Activated T-helper 17 cell treated with anti-CD3 and anti-CD28 coated beads, Interleukin-2, amount 50 U/mL, for 72 hours (primary cell): ENCODE measurements at regions not wholly inside any gene's neighbourhood (a gene's known extent, or its start where the extent isn't known, plus 50 kb on each side); places are given as distances from the start of the nearest gene placed in this dataset.

ENCODE experiments used
- ATAC-seq: fragments of 150-1000 bp; cut with Tn5 transposase; replicated peaks from 2 replicates; pipeline ENCODE4 v1.10.0; 2021; ENCODE audit warnings: mild to moderate bottlenecking, moderate library complexity
- H3K27ac Mint-ChIP-seq: one replicate; pipeline ENCODE4 v1.8.0; 2022; ENCODE audit warnings: mixed read lengths
- H3K27me3 Mint-ChIP-seq: one replicate; pipeline ENCODE4 v1.8.0; 2022; ENCODE audit warnings: mixed read lengths
- H3K36me3 Mint-ChIP-seq: one replicate; pipeline ENCODE4 v1.8.0; 2022; ENCODE audit warnings: low read depth, mild to moderate bottlenecking, mixed read lengths
- H3K4me1 Mint-ChIP-seq: one replicate; pipeline ENCODE4 v1.8.0; 2022; ENCODE audit warnings: mixed read lengths
- H3K4me3 Mint-ChIP-seq: one replicate; pipeline ENCODE4 v1.8.0; 2022; ENCODE audit warnings: mild to moderate bottlenecking, mixed read lengths
- H3K9me3 Mint-ChIP-seq: one replicate; pipeline ENCODE4 v1.8.0; 2022; ENCODE audit warnings: mixed read lengths

- Mint-ChIP-seq H3K4me1 (no peaks in the 10 kb centered on the region), H3K36me3 (no peaks in the 10 kb centered on the region), H3K27ac (no peak overlapping the region), H3K9me3 (peaks cover 7% of the 10 kb centered on the region), H3K27me3 (no peaks in the 10 kb centered on the region), H3K4me3 (no peak overlapping the region)
- no peak for ATAC-seq
These were observed 364.9 kb downstream of the NR2F2 start for GRCh38 chr15:96695426-96695825.

DNA sequence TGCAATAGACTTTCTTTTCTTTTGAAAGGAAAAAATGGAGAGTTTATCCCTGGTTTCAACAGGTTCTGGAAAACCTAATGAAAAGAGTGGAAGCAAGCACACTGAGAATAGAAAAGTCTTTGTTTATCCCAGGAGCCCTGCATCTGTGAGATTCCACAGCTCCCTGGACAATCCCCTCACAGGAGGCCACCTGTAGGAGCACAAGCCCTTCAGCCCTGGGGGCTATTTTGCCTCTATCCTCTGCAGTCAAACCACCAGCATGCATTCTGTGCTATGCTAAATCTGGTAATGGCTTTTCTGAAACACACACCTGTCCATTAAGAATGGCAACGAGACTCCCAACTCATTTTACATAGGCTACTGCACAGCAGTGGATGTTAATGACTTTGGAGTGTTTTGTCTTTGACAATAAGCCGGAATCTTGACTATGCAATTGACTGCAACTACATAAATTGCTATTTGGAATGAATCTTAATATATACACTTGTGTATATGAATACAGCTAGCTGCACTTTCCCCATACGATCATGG, 369.4 kb downstream of the NR2F2 start:
- no peak for ATAC-seq
- no peak overlapping the region for H3K27ac Mint-ChIP-seq
- peaks cover 3% of the 10 kb centered on the region for H3K9me3 Mint-ChIP-seq
- H3K4me3 Mint-ChIP-seq = no peak overlapping the region
- no peaks in the 10 kb centered on the region for H3K4me1 Mint-ChIP-seq
- H3K27me3 Mint-ChIP-seq = no peaks in the 10 kb centered on the region
- H3K36me3 Mint-ChIP-seq = no peaks in the 10 kb centered on the region

DNA sequence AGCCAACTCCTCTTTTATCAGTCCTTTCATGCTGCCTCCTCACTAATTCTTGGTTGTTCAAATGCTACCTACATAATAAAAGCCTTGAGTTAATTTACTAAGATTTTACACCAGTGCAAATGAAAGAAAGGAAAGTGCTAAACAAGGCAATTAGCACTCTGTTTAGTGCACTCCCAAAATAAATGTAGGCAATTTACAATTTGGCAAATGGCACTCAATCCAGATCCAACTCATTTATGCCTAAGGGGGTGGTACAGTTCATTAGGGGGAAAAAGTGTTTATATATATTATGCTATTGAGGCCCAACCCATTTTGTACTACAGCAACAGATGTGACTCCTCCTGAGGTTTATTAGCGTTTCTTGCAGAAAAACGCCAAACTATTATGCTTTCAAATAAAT, 370.1 kb downstream of the NR2F2 start:
- H3K4me1 Mint-ChIP-seq = no peaks in the 10 kb centered on the region
- no peaks in the 10 kb centered on the region for H3K9me3 Mint-ChIP-seq
- H3K4me3 Mint-ChIP-seq = no peak overlapping the region
- no peaks in the 10 kb centered on the region for H3K27me3 Mint-ChIP-seq
- no peak overlapping the region for H3K27ac Mint-ChIP-seq
- H3K36me3 Mint-ChIP-seq = no peaks in the 10 kb centered on the region
- ATAC-seq = no peak

- no peak for ATAC-seq
- H3K4me1 Mint-ChIP-seq = no peaks in the 10 kb centered on the region
- no peaks in the 10 kb centered on the region for H3K27me3 Mint-ChIP-seq
- no peak overlapping the region for H3K27ac Mint-ChIP-seq
- no peak overlapping the region for H3K4me3 Mint-ChIP-seq
- no peaks in the 10 kb centered on the region for H3K9me3 Mint-ChIP-seq
- H3K36me3 Mint-ChIP-seq = no peaks in the 10 kb centered on the region
These were observed 370.9 kb downstream of the NR2F2 start for GRCh38 chr15:96701443-96701842.

DNA sequence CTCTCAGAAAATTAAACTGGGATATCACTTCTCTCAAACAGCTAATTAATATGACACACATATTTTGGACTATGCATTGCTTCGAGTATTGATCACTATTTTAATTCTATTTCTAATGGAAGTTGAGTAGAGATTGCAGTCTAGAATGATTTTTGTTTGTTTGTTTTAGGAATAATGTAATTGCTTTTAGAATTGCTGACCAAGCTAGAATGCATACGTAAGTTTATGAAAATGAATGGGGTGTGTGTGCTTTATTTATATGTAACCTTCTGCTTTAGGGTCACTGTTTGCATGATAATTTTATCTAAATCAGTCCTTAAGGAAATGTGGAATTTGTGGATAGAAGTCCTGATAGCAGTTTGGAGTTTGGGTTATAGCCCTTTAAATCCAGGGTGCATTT, 371.4 kb downstream of the NR2F2 start:
- ATAC-seq = no peak
- Mint-ChIP-seq H3K36me3 (no peaks in the 10 kb centered on the region), H3K4me3 (no peak overlapping the region), H3K27me3 (no peaks in the 10 kb centered on the region), H3K9me3 (no peaks in the 10 kb centered on the region), H3K27ac (no peak overlapping the region), H3K4me1 (no peaks in the 10 kb centered on the region)

DNA sequence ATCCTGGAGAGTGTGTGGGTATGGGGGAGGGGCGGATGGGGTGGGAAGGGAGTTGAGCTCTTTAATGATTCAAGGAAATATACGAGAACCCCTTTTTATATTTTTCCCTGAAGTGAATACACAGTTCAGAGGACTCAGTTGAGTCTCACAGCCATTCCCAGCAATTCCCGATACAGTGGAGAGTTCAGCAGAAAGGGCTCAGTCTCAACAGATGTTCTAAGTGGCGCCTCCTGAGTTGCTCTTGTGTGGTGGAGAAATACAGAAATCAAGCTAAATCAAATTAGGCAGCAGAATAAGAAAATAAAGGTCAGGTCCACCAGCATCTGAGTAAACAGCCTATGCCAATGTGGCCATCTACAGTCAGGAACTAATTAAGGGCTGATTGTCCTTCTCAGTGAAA, 372.1 kb downstream of the NR2F2 start:
- H3K27ac Mint-ChIP-seq = no peak overlapping the region

DNA sequence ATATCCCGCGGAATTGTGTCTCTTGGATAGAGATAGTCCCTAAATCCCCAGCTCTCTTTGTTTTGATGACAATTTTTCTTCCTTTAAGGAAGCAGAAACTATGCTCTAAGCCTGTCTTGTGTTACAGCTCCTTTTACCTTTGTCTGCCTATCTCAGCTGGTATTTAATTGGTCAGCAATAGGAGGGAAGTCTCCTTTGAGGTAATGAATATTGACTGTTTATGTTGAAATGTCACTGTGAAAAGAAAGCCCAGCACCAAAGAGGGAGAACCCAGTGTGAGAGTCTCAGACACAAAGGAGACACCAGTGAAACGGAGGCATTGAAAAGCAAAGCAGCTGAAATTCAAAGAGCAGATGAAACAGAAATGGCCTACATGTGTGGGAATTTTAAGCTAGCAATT, 372.6 kb downstream of the NR2F2 start:
- Mint-ChIP-seq H3K36me3 (no peaks in the 10 kb centered on the region), H3K4me1 (no peaks in the 10 kb centered on the region), H3K9me3 (no peaks in the 10 kb centered on the region), H3K27me3 (no peaks in the 10 kb centered on the region), H3K27ac (no peak overlapping the region), H3K4me3 (no peak overlapping the region)
- ATAC-seq = no peak

More for the DNA sequence above, 372.1 kb downstream of the NR2F2 start:
- H3K36me3 Mint-ChIP-seq = no peaks in the 10 kb centered on the region
- H3K27me3 Mint-ChIP-seq = no peaks in the 10 kb centered on the region
- no peak overlapping the region for H3K4me3 Mint-ChIP-seq
- ATAC-seq = no peak
- no peaks in the 10 kb centered on the region for H3K9me3 Mint-ChIP-seq
- no peaks in the 10 kb centered on the region for H3K4me1 Mint-ChIP-seq

DNA sequence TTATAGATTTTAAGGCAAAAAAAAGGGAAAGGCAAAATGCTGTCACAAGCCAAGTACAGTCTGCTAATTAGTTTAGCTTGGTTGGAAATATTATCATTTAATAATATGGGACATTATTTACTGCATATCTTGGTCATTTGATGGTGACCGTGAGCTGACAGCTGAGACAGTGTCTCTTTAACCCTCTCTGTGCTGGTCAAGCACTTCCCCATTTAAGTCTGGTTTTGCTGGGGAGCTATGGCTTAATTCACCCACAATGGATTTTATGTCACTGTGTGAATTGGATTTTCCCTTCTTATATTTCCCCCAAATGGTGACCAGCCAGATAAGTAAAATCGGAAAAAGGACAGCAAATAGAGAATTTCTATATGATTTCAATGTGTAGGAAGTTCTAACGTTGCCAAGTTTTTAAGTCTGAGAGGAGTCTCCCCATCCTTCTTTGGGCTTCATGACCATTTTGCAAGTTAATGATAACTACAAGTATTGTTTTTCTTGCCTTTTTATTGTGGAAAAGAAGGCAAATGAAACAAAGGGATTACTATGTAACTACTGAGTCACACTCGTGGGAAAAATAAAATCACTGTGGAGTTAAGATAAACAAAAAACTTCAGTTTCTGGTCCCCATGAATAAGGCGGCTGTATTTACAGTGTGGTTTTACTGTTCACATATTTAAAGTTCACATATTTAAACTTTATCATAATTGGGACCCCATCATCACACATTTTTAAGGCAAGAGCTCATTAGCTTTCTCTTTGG, 373.5 kb downstream of the NR2F2 start:
- Mint-ChIP-seq H3K9me3 (no peaks in the 10 kb centered on the region), H3K27ac (no peak overlapping the region), H3K36me3 (no peaks in the 10 kb centered on the region), H3K27me3 (no peaks in the 10 kb centered on the region), H3K4me3 (no peak overlapping the region), H3K4me1 (no peaks in the 10 kb centered on the region)
- no peak for ATAC-seq

DNA sequence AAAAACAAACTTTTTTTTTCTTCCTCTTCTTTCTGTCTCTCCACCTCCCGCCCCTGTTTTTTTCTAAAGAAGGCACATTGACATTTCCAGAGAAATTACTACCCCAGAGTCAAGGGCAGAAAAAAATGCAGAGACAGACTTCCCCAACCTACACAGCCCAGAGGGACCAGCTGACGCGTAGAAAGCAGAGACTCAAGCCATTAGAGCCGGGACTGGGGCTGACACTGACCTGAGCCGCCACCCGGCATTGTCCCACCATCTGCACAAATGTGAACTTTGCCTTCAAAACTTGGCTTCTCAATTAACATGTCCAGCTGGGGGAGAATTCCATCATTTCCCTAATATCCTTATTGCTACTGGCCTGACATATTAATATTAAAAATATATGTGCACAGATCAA, 385.6 kb downstream of the NR2F2 start:
- H3K9me3 Mint-ChIP-seq = peaks cover 4% of the 10 kb centered on the region
- no peak for ATAC-seq

DNA sequence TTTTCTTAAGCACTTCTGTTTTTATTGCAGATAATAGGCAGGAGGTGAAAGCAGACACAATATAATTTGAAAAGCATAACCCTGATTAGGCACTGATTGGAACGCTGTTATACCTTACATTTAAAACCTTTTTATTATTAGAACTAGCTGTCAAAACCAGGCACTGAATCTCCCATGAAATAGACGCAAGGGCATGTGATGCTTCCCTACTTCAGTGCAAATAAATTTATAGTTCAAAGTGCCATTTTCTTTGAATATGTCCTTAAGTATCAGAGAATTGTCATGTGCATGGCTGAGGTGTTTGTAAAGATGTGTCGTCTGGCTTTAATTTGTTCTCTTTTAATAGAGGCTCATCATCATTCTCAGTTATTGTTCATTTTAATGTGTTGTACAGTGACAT, 386.0 kb downstream of the NR2F2 start:
- H3K27me3 Mint-ChIP-seq = peaks cover 5% of the 10 kb centered on the region
- H3K27ac Mint-ChIP-seq = no peak overlapping the region
- no peaks in the 10 kb centered on the region for H3K36me3 Mint-ChIP-seq
- ATAC-seq = no peak
- H3K9me3 Mint-ChIP-seq = peaks cover 4% of the 10 kb centered on the region
- no peaks in the 10 kb centered on the region for H3K4me1 Mint-ChIP-seq
- no peak overlapping the region for H3K4me3 Mint-ChIP-seq

More for the DNA sequence above, 385.6 kb downstream of the NR2F2 start:
- H3K36me3 Mint-ChIP-seq = no peaks in the 10 kb centered on the region
- no peak overlapping the region for H3K4me3 Mint-ChIP-seq
- H3K27ac Mint-ChIP-seq = no peak overlapping the region
- H3K4me1 Mint-ChIP-seq = no peaks in the 10 kb centered on the region
- H3K27me3 Mint-ChIP-seq = peaks cover 3% of the 10 kb centered on the region

GRCh38 chr15:96720251-96720650, 389.8 kb downstream of the NR2F2 start:
- no peak for ATAC-seq
- H3K36me3 Mint-ChIP-seq = no peaks in the 10 kb centered on the region
- H3K9me3 Mint-ChIP-seq = peaks cover 11% of the 10 kb centered on the region
- H3K27me3 Mint-ChIP-seq = peaks cover 5% of the 10 kb centered on the region
- no peak overlapping the region for H3K27ac Mint-ChIP-seq
- no peaks in the 10 kb centered on the region for H3K4me1 Mint-ChIP-seq
- no peak overlapping the region for H3K4me3 Mint-ChIP-seq

DNA sequence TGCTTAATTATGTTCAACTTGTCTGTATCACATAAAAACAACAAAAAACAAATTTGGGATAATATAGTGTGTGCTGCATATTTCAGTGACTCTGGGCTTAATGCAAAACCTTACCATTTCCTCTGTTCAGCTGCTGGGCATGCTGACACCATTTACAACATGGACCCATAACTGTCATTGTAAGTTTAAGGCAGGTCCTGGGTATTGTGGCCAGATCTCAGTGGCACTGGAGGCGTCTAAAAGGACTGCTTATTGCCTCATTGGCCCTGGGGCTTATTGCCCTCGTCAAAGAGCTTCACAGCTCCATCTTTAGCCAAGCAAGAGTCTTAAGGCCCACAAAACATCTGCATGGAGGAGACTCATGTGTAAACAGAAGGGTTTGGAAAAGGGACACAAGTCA, 390.2 kb downstream of the NR2F2 start:
- peaks cover 5% of the 10 kb centered on the region for H3K27me3 Mint-ChIP-seq
- no peak overlapping the region for H3K27ac Mint-ChIP-seq
- no peak overlapping the region for H3K4me3 Mint-ChIP-seq
- no peak for ATAC-seq
- no peaks in the 10 kb centered on the region for H3K4me1 Mint-ChIP-seq
- no peaks in the 10 kb centered on the region for H3K36me3 Mint-ChIP-seq
- H3K9me3 Mint-ChIP-seq = peaks cover 11% of the 10 kb centered on the region

- peaks cover 8% of the 10 kb centered on the region for H3K9me3 Mint-ChIP-seq
- H3K36me3 Mint-ChIP-seq = no peaks in the 10 kb centered on the region
- H3K4me3 Mint-ChIP-seq = no peak overlapping the region
- no peaks in the 10 kb centered on the region for H3K4me1 Mint-ChIP-seq
- H3K27ac Mint-ChIP-seq = no peak overlapping the region
- no peak for ATAC-seq
- no peaks in the 10 kb centered on the region for H3K27me3 Mint-ChIP-seq
These were observed 398.1 kb downstream of the NR2F2 start for GRCh38 chr15:96728591-96728990.

DNA sequence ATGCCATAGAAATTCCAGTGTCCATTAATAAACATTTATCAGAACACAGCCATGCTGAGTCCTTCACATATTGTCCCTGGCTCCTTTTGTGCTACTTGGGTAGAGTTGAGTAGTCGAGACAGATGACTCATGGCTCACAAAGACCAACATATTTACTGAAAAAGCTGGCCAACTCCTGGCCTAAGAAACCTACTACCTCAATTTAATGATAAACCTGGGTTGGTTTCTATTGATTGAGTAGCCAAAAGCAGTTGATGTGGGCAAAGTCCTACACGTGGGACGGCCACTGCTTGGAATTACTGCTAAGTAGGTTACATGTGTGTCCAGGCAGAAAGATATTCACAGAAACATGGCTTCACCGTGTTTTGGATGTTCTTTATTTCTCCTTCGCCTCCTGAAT, 402.2 kb downstream of the NR2F2 start:
- ATAC-seq = no peak
- H3K4me3 Mint-ChIP-seq = no peak overlapping the region
- H3K27me3 Mint-ChIP-seq = no peaks in the 10 kb centered on the region
- H3K36me3 Mint-ChIP-seq = no peaks in the 10 kb centered on the region
- no peaks in the 10 kb centered on the region for H3K4me1 Mint-ChIP-seq
- H3K27ac Mint-ChIP-seq = no peak overlapping the region
- H3K9me3 Mint-ChIP-seq = peaks cover 10% of the 10 kb centered on the region

GRCh38 chr15:96733721-96734120, 403.2 kb downstream of the NR2F2 start:
- Mint-ChIP-seq H3K9me3 (peaks cover 10% of the 10 kb centered on the region), H3K4me1 (no peaks in the 10 kb centered on the region), H3K36me3 (no peaks in the 10 kb centered on the region), H3K27me3 (no peaks in the 10 kb centered on the region), H3K4me3 (no peak overlapping the region), H3K27ac (no peak overlapping the region)
- ATAC-seq = no peak
